Stomach smooth muscle (tissue), 2 donors: ENCODE measurements at regions not wholly inside any gene's neighbourhood (a gene's known extent, or its start where the extent isn't known, plus 50 kb on each side); places are given as distances from the start of the nearest gene placed in this dataset.

Source experiments
- H3K27ac ChIP-seq: one replicate; pipeline ENCODE4 v1.7.0; 2013; ENCODE audit warnings: mild to moderate bottlenecking, low read length, inconsistent platforms
- H3K27me3 ChIP-seq, 2 donors: one replicate each; pipeline ENCODE4 v1.7.0; 2013; ENCODE audit warnings: low read length in 2 of 2; ENCODE audit not compliant: insufficient read depth in 2 of 2, control insufficient read depth in 1 of 2
- H3K36me3 ChIP-seq, 2 donors: one replicate each; pipeline ENCODE4 v1.7.0; 2013; ENCODE audit warnings: low read length in 2 of 2; ENCODE audit not compliant: control insufficient read depth in 2 of 2, insufficient read depth in 2 of 2
- H3K4me1 ChIP-seq: one replicate; pipeline ENCODE4 v1.7.0; 2013; ENCODE audit warnings: low read length; ENCODE audit not compliant: control insufficient read depth, insufficient read depth
- H3K4me3 ChIP-seq, 2 donors: one replicate each; pipeline ENCODE4 v1.7.0; 2013; ENCODE audit warnings: low read length in 2 of 2
- H3K9ac ChIP-seq, 2 donors: one replicate each; pipeline ENCODE4 v1.7.0; 2013; ENCODE audit warnings: low read length in 2 of 2, mild to moderate bottlenecking in 1 of 2
- H3K9me3 ChIP-seq, 2 donors: one replicate each; pipeline ENCODE4 v1.7.0; 2013; ENCODE audit warnings: low read length in 2 of 2; ENCODE audit not compliant: control insufficient read depth in 2 of 2
- donor health status: healthy.
- donor health status: Pancreatic carcinoma.

DNA sequence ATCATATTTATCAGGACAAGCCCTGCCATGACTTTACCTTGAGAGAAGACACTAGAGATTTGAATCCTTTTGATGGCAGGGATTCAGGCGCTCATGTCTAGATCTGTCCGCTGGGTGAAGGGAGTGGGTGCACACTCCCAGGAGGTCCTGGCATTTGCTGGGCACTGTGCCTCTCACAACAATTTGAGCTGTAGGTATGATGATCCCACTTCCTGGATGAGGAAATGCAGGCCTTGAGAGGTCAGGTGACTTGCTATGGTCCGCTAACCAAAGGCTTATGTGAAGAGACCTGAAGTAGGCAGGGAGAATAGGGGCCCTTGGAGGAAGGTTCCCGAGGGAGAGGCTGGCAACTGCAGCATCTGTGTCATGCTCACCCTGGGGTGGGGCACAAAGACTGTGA is 206.1 kb downstream of the HAUS1 start:
- Histone ChIP-seq H3K4me3 (no peak overlapping the region), H3K9me3 (no peaks in the 10 kb centered on the region), H3K27ac (no peak overlapping the region), H3K36me3 (no peaks in the 10 kb centered on the region), H3K4me1 (no peaks in the 10 kb centered on the region), H3K27me3 (no peaks in the 10 kb centered on the region), H3K9ac (no peak overlapping the region)

DNA sequence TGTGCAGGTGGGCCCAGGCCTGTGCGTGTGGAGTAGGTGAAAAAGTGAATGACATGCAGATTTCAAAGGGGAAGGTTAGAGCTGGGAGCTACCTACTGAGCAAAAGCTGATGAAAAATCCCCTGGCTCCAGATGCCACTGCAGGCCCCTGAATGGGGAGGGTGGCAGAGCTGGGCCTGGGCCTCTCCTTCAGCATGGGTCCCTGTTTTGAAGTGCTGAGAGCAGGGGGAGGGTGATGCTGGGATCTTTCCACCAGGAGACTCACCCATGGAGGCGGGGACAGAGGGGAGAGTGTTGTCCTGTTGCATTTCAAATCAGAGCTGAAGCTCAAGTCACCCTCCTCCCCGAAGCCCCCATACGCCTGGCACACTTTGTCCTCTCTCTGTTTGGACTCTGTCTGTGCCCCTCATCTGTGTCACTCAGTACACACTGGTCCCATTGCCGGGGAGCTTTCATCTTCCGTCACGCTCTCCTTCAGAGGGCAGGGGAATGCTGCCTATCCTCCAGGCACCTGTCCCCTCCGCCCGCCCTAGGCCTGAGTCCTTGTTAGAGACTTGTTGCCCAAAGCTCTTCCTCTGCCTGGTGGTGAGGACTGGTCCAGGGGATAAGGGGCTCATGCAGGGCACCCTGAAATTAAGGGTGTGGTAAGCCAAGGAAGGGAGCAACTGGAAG is 206.6 kb downstream of the HAUS1 start:
- H3K4me1 ChIP-seq = no peaks in the 10 kb centered on the region
- no peaks in the 10 kb centered on the region for H3K36me3 ChIP-seq
- H3K4me3 ChIP-seq = no peak overlapping the region
- no peak overlapping the region for H3K9ac ChIP-seq
- H3K27ac ChIP-seq = no peak overlapping the region
- no peaks in the 10 kb centered on the region for H3K27me3 ChIP-seq
- H3K9me3 ChIP-seq = no peaks in the 10 kb centered on the region

DNA sequence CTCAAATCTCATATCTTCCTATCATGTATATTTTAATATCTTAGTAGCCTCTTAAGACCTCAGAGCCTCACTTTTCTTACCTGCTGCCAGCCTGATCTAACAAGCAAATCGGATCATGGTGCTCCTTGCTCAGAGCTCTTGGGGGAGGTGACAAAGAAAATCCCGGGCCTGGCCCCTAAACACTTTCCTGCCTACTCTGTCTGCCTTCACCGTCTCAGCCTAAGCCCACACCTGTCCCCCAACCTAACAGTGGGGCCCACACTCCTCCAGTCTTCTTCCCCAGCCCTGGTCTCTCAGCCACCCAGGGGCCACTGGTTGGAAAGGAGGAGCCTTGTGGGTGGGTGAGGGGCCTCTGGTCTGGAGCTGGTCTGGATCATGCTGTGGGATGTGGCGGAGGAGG is 207.3 kb downstream of the HAUS1 start:
- Histone ChIP-seq H3K36me3 (no peaks in the 10 kb centered on the region), H3K4me1 (no peaks in the 10 kb centered on the region), H3K4me3 (no peak overlapping the region), H3K27me3 (no peaks in the 10 kb centered on the region), H3K27ac (no peak overlapping the region), H3K9ac (no peak overlapping the region), H3K9me3 (no peaks in the 10 kb centered on the region)

GRCh38 chr18:46312221-46312620 is 208.0 kb downstream of the HAUS1 start:
- Histone ChIP-seq H3K4me3 (no peak overlapping the region), H3K9me3 (no peaks in the 10 kb centered on the region), H3K9ac (no peak overlapping the region), H3K4me1 (no peaks in the 10 kb centered on the region), H3K27me3 (no peaks in the 10 kb centered on the region), H3K27ac (no peak overlapping the region), H3K36me3 (no peaks in the 10 kb centered on the region)

- Histone ChIP-seq H3K4me3 (no peak overlapping the region), H3K4me1 (no peaks in the 10 kb centered on the region), H3K9me3 (no peaks in the 10 kb centered on the region), H3K36me3 (no peaks in the 10 kb centered on the region), H3K9ac (no peak overlapping the region), H3K27me3 (no peaks in the 10 kb centered on the region), H3K27ac (no peak overlapping the region)
Observed at GRCh38 chr18:46313521-46313920, 209.3 kb downstream of the HAUS1 start.

GRCh38 chr18:46314011-46314410 is 209.8 kb downstream of the HAUS1 start:
- H3K27me3 ChIP-seq = no peaks in the 10 kb centered on the region
- H3K36me3 ChIP-seq = no peaks in the 10 kb centered on the region
- H3K4me1 ChIP-seq = no peaks in the 10 kb centered on the region
- no peak overlapping the region for H3K4me3 ChIP-seq
- H3K27ac ChIP-seq = no peak overlapping the region
- H3K9me3 ChIP-seq = no peaks in the 10 kb centered on the region
- H3K9ac ChIP-seq = no peak overlapping the region

GRCh38 chr18:46315161-46315560 is 211.0 kb downstream of the HAUS1 start:
- no peaks in the 10 kb centered on the region for H3K9me3 ChIP-seq
- no peaks in the 10 kb centered on the region for H3K27me3 ChIP-seq
- H3K36me3 ChIP-seq = no peaks in the 10 kb centered on the region
- H3K4me3 ChIP-seq = no peak overlapping the region
- no peak overlapping the region for H3K9ac ChIP-seq
- H3K27ac ChIP-seq = no peak overlapping the region
- H3K4me1 ChIP-seq = no peaks in the 10 kb centered on the region

- no peaks in the 10 kb centered on the region for H3K4me1 ChIP-seq
- H3K27ac ChIP-seq = no peak overlapping the region
- H3K36me3 ChIP-seq = no peaks in the 10 kb centered on the region
Observed at GRCh38 chr18:46318356-46318755, 214.2 kb downstream of the HAUS1 start.

GRCh38 chr18:46319783-46320182 is 215.6 kb downstream of the HAUS1 start:
- Histone ChIP-seq H3K4me1 (no peaks in the 10 kb centered on the region), H3K9me3 (no peaks in the 10 kb centered on the region), H3K4me3 (no peak overlapping the region), H3K27me3 (no peaks in the 10 kb centered on the region), H3K9ac (no peak overlapping the region), H3K36me3 (no peaks in the 10 kb centered on the region), H3K27ac (no peak overlapping the region)

More at GRCh38 chr18:46318356-46318755, 214.2 kb downstream of the HAUS1 start:
- Histone ChIP-seq H3K27me3 (no peaks in the 10 kb centered on the region), H3K4me3 (no peak overlapping the region), H3K9me3 (no peaks in the 10 kb centered on the region), H3K9ac (no peak overlapping the region)

- H3K9ac ChIP-seq = no peak overlapping the region
- no peaks in the 10 kb centered on the region for H3K36me3 ChIP-seq
- no peaks in the 10 kb centered on the region for H3K4me1 ChIP-seq
- no peak overlapping the region for H3K27ac ChIP-seq
- no peak overlapping the region for H3K4me3 ChIP-seq
- no peaks in the 10 kb centered on the region for H3K9me3 ChIP-seq
- no peaks in the 10 kb centered on the region for H3K27me3 ChIP-seq
Observed at GRCh38 chr18:46320297-46320696, 216.1 kb downstream of the HAUS1 start.

GRCh38 chr18:46320928-46321711 is 216.9 kb downstream of the HAUS1 start:
- Histone ChIP-seq H3K4me3 (no peak overlapping the region), H3K4me1 (no peaks in the 10 kb centered on the region), H3K9me3 (no peaks in the 10 kb centered on the region), H3K9ac (no peak overlapping the region), H3K27ac (no peak overlapping the region), H3K36me3 (no peaks in the 10 kb centered on the region), H3K27me3 (no peaks in the 10 kb centered on the region)
